HG02852 (cell line): ENCODE measurements at regions not wholly inside any gene's neighbourhood (a gene's known extent, or its start where the extent isn't known, plus 50 kb on each side); places are given as distances from the start of the nearest gene placed in this dataset.
"Not testable (repeated sequence)": the region's sequence is repeated elsewhere in the genome, so short reads cannot be mapped to it uniquely, and the experiment has no call there.

ENCODE experiments used
- ATAC-seq: cut with Tn5 transposase; IDR thresholded peaks from one replicate; pipeline ENCODE4 v1.9.1; 2021; ENCODE audit warnings: mild to moderate bottlenecking, moderate library complexity; ENCODE audit not compliant: unreplicated experiment

- ATAC-seq: no peak
These were observed 241.6 kb downstream of the LRIG3 start for GRCh38 chr12:58678753-58679152.

DNA sequence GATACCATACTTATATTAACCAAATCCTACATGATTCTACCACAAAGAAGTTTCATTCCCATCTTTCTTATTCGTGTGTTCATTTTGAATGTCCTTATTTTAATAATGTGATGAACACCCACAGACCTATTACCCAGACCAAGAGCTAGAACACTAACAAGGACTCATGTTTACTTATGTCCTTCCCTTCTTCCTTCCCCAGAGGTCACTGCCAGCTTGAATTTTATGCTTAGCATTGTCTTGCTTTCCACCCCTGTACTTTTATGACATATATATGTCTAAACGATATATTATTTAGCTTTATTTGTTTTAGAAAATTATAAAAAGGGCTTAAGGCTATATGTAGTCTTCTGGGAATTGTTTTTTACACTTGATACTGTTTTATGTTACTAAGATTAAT is 238.6 kb downstream of the LRIG3 start:
- ATAC-seq: no peak

DNA sequence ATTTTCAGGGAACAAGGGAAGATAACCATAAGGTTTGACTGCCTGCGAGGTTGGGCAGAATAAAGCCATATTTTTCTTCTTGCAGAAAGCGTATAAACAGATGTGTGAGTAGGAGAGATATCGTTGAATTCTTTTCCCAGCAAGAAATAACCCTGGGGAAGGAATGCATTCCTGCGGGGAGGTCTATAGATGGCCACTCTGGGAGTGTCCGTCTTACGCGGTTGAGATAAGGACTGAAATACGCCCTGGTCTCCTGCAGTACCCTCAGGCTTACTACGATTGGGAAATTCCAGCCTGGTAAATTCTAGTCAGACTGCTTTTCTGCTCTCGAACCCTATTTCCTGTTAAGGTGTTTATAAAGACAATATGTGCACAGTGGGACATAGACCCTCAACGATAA is 225.0 kb downstream of the LRIG3 start:
- no peak for ATAC-seq

DNA sequence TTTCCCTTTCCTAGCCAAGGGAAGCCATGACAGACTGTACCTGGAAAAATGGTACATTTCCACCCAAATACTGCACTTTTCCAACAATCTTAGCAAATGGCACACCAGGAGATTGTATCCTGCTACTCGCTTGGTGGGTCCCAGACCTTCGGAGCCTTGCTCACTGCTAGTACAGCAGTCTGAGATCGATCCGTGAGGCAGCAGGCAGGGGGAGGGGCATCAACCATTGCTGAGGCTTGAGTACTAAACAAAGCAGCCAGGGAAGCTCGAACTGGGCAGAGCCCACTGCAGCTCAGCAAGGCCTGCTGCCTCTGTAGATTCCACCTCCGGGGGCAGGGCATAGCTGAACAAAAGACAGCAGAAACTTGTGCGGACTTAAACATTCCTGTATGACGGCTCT is 218.8 kb downstream of the LRIG3 start:
- ATAC-seq: no peak

DNA sequence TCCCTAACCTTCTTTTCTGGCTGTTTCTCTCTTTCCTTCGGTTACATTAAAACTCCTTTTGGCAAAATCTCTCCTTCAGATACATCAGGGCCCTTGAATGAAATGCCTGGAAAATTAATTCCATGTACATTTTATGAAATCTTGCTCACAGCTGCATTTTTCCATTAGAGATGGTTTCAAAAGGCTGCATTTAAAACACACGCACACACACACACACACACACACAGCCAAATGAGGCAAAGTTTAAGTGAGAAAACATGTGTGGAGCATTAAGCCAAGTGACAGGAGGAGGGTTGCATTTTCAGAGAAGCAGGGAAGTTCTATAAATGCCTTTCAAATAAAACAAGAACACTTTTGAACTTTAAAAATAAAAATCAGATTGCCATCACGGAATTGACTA is 216.4 kb downstream of the LRIG3 start:
- ATAC-seq: no peak

DNA sequence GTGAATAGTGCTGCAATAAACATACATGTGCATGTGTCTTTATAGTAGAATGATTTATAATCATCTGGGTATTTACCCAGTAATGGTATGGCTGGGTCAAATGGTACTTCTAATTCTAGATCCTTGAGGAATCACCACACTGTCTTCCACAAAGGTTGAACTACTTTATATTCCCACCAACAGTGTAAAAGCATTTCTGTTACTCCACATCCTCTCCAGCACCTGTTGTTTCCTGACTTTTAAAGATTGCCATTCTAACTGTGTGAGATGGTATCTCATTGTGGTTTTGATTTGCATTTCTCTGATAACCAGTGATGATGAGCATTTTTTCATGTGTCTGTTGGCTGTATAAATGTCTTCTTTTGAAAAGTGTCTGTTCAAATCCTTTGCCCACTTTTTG is 215.5 kb downstream of the LRIG3 start:
- ATAC-seq: not testable (repeated sequence)

DNA sequence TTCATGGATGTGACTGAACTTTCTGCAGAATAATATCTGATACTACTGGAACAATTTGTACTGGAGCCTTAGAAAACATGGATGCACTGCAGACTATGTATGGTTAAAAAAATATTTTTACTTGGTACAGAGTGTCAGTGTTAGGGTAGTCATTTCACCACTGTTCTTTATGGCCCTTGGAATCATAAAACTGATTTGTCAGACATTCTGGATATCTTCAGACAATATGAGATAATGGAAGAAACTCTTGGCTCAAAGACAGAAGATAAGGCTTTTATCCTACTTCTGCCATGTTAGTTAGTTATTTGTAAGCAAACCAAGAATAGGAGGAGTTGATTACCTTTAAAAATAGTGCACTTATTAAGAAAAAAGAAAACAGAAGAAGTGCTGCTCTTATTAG is 209.4 kb downstream of the LRIG3 start:
- no peak for ATAC-seq

- no peak for ATAC-seq
These were observed 208.3 kb downstream of the LRIG3 start for GRCh38 chr12:58711974-58712373.

GRCh38 chr12:58712976-58713375 is 207.3 kb downstream of the LRIG3 start:
- ATAC-seq: no peak

DNA sequence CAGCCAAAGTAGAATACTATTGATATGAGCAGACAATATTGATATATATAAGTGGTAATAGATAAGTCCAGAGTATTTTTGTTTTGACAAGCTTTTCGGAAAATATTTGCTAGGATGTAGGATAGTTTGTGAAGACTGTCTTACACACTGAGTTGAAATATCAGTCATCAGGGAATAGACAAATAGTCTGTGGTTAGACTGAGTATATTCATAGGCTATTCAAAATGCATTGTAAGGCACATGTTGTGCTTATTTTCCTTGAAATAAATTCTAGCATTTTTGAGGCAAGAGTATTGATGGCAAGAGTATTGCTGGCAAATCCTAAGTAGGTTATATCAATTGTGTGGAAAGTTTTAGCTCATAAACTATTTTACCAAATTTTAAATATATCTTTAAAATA is 201.1 kb downstream of the LRIG3 start:
- no peak for ATAC-seq

GRCh38 chr12:58720421-58720820 is 199.9 kb downstream of the LRIG3 start:
- no peak for ATAC-seq

- ATAC-seq: no peak
These were observed 194.8 kb downstream of the LRIG3 start for GRCh38 chr12:58725400-58726105.

DNA sequence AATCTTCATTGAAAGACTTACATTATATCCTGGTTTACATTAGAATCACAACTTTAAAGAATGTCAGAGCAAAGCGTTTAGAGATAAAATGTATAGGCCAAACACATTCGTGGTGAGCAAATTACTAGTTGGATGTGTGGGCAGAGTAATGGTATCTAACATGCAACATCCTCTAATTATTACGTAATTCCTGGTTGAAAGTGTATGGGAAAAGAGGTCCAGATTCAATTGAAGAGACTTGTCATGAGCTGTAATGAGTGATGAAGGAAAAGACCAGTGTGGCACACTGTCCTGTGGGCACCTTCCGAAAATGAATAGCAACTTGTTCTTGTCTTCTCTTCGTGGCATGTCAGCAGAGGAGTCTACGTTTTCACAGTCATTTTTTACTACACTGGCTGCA is 192.8 kb downstream of the LRIG3 start:
- ATAC-seq: no peak

DNA sequence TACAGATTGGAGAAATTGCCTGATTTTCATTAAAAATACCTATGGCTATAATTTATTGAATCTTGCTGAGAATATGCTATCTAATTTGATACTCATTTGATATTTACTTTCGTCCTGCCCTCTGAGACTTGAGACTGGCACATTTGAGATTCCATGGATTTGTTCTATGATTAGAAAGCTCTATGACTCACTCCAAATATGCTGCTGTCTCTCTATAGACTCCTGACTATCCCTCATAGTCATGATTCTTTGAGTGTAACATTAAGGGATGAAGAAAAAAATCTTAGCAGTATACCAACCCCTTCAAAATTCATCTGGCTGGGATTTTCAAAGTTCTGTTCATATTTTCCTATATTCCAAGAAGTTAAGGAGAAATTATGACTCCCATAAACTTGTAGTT is 191.9 kb downstream of the LRIG3 start:
- ATAC-seq: no peak

DNA sequence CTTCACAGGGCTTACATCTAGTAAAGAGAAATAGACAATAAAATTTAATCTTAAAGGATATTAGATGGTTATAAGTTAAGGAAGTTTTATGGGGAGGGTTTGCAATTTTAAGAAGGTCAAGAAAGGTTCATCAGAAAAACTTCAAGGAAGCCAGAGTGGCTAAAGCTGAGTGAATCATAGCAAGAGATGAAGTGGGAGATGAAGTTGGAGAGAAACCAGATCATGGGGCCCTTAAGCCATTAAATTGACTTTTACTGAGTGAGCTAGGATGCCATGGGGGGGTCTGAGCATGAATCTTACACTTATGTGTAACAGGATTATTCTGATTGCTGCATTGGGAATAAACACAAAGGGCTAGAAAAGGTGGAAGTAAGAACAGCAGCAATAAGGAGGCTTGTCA is 189.2 kb downstream of the LRIG3 start:
- ATAC-seq: no peak

GRCh38 chr12:58732894-58733293 is 187.4 kb downstream of the LRIG3 start:
- ATAC-seq: no peak

GRCh38 chr12:58741226-58741625 is 179.1 kb downstream of the LRIG3 start:
- ATAC-seq: no peak

GRCh38 chr12:58745348-58746125 is 174.8 kb downstream of the LRIG3 start:
- ATAC-seq: no peak

DNA sequence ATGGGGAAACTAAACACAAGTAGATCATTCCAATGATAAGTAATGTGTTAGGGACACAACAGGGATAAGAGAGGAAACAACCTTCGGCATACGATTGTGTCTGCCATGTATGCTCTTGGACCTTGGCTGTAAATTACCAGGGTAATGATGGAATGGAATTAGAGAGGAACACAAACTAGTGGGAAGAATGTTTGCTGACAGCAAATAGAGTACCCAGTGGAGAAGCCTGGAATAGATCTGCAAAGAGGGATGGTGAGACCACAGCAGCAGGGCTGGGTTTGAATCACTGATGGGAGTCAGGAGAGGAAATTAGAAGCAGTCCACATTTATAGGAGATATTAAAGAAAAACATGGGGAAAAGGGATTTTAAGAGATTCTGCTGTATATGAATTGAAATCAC is 172.8 kb downstream of the LRIG3 start:
- ATAC-seq: no peak

DNA sequence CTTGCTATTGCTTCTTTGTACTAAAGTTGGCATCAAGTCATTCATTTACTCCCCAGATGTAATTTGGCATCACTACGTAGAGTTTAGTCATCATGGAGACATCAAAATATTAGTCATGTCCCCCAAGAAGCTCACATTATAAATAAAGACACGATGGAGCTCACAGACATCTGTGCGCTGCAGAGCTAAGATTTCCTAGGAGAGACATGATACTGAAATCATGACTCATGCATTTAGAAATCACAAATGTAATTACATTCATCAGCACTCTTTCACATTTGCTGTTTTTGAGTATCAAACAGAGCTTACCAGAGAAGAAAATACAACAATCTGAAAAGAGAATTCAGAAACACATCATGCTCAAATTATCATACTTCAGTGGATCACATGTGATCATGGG is 169.8 kb downstream of the LRIG3 start:
- no peak for ATAC-seq

DNA sequence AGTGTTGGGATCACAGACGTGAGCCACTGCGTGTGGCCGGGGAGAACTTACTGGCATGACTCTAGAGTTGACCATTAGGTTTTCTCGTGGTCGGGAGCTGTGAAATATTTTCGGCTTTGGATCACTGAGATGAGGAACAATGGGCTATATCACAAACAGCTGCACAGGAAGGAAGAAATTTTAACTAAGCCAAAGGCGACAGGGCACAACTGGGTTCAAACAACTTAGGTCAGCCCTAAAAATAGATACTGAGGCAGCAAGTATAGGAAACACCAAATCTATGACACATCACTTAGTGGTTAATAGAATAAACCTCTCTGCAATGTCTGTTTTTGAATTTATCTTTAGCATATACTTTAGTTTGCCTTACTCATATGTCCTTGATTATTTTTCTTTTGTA is 162.9 kb downstream of the LRIG3 start:
- ATAC-seq: no peak

- not testable (repeated sequence) for ATAC-seq
These were observed 160.6 kb downstream of the LRIG3 start for GRCh38 chr12:58759745-58760144.

DNA sequence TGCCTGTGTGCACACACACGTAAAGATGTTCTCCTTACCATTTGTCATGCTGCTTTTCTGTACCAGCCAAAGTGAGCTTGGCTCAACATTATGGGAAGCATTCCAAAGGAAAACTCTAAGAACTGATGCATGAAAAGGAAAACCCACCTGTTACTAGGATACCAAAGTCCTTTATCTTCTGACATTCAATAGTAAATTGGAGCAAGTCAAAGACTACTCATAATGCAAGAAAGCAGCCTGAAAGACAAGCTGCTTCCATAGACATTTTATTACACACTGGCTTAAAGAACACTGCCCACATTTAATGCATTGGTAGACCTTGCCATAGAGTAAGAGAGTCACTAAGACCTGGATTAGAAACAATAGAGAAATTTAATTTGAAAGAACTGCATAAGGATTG is 159.0 kb downstream of the LRIG3 start:
- ATAC-seq: no peak
